Breast epithelium (tissue), 4 donors: ENCODE measurements at regions not wholly inside any gene's neighbourhood (a gene's known extent, or its start where the extent isn't known, plus 50 kb on each side); places are given as distances from the start of the nearest gene placed in this dataset.

Source experiments
- DNase-seq, 2 donors: peaks; one replicate each; pipeline ENCODE4 v3.0.0-alpha.2; 2019; ENCODE audit warnings: low spot score in 2 of 2
- H3K27ac ChIP-seq, 2 donors: fragments of 200-600 bp; sonication (generic) in 1 of 2; one replicate each; pipeline ENCODE4 v1.5.1; 2016 to 2019; ENCODE audit warnings: mild to moderate bottlenecking in 1 of 2
- H3K27me3 ChIP-seq, 2 donors: fragments of 200-600 bp; sonication (generic) in 1 of 2; one replicate each; pipeline versions ENCODE4 v1.5.1 to v1.6.0; 2017 to 2019; ENCODE audit warnings: control low read depth in 1 of 2, mild to moderate bottlenecking in 1 of 2
- H3K36me3 ChIP-seq: fragments of 200-600 bp; one replicate; pipeline ENCODE4 v1.5.1; 2019
- H3K4me1 ChIP-seq, 2 donors: fragments of 200-600 bp; sonication (generic); one replicate each; pipeline ENCODE4 v1.5.1; 2016 to 2019; ENCODE audit warnings: control low read depth in 1 of 2
- H3K4me3 ChIP-seq, 3 donors: fragments of 200-600 bp; sonication (generic); 1 replicate in 2 of 3; 2 replicates in 1 of 3; pipeline ENCODE4 v1.5.1; 2016 to 2019; ENCODE audit warnings: mild to moderate bottlenecking in 3 of 3, moderate library complexity in 2 of 3
- H3K9me3 ChIP-seq, 2 donors: fragments of 200-600 bp; sonication (generic) in 1 of 2; one replicate each; pipeline ENCODE4 v1.5.1; 2016 to 2019; ENCODE audit warnings: control low read depth in 1 of 2
- CTCF ChIP-seq, 3 donors: fragments of 450-650 bp; IDR thresholded peaks; one replicate each; pipeline ENCODE4 v1.5.1; 2016 to 2017; ENCODE audit warnings: antibody characterized with exemption in 3 of 3, mild to moderate bottlenecking in 3 of 3, moderate library complexity in 3 of 3
- POLR2A ChIP-seq: fragments of 450-650 bp; IDR thresholded peaks from one replicate; pipeline ENCODE4 v1.6.1; 2016; ENCODE audit warnings: antibody characterized with exemption, mild to moderate bottlenecking, moderate library complexity
- POLR2AphosphoS5 ChIP-seq, 3 donors: sonication (generic); formaldehyde crosslinking; IDR thresholded peaks; one replicate each; pipeline ENCODE4 v1.6.1; 2017; ENCODE audit warnings: antibody characterized with exemption in 3 of 3
- intact Hi-C: fragments of 100-400 bp; cut with DNase I; formaldehyde crosslinking; loops from one replicate; pipeline ENCODE4 v1.15.1; 2023; ENCODE audit warnings: low total_unique reads

- Histone ChIP-seq H3K4me3 (no peak overlapping the region), H3K27me3 (no peaks in the 10 kb centered on the region), H3K27ac (no peak overlapping the region), H3K4me1 (no peaks in the 10 kb centered on the region), H3K36me3 (no peaks in the 10 kb centered on the region), H3K9me3 (no peaks in the 10 kb centered on the region)
- no peak for DNase-seq
- intact Hi-C loops, result no loop called here
- no peak for TF ChIP-seq POLR2AphosphoS5 (IDR thresholded peaks at IDR 0.05)
- TF ChIP-seq POLR2A, result no peak
Observed at GRCh38 chr7:124457841-124458240, 307.8 kb downstream of the GPR37 start.

GRCh38 chr7:124456286-124456685 is 309.3 kb downstream of the GPR37 start:
- TF ChIP-seq POLR2A (no peak), CTCF (IDR thresholded peaks at IDR 0.05) (no peak), POLR2AphosphoS5 (IDR thresholded peaks at IDR 0.05) (no peak)
- H3K27ac ChIP-seq, result no peak overlapping the region
- no peak overlapping the region for H3K4me3 ChIP-seq
- no peaks in the 10 kb centered on the region for H3K36me3 ChIP-seq
- H3K9me3 ChIP-seq, result no peaks in the 10 kb centered on the region
- no peaks in the 10 kb centered on the region for H3K4me1 ChIP-seq
- DNase-seq, result no peak
- no peaks in the 10 kb centered on the region for H3K27me3 ChIP-seq
- intact Hi-C loops, result no loop called here

- Histone ChIP-seq H3K9me3 (no peaks in the 10 kb centered on the region), H3K36me3 (no peaks in the 10 kb centered on the region), H3K27me3 (no peaks in the 10 kb centered on the region), H3K4me3 (no peak overlapping the region), H3K4me1 (no peaks in the 10 kb centered on the region), H3K27ac (no peak overlapping the region)
- no peak for TF ChIP-seq CTCF (IDR thresholded peaks at IDR 0.05)
- no peak for TF ChIP-seq POLR2A
- no peak for TF ChIP-seq POLR2AphosphoS5 (IDR thresholded peaks at IDR 0.05)
- intact Hi-C loops, result no loop called here
- no peak for DNase-seq
Observed at GRCh38 chr7:124452186-124452585, 313.4 kb downstream of the GPR37 start.

- no peak overlapping the region for H3K4me3 ChIP-seq
- intact Hi-C loops, result no loop called here
- no peak for TF ChIP-seq CTCF (IDR thresholded peaks at IDR 0.05)
- TF ChIP-seq POLR2AphosphoS5 (IDR thresholded peaks at IDR 0.05), result no peak
- no peak for TF ChIP-seq POLR2A
Observed at GRCh38 chr7:124449896-124450295, 315.7 kb downstream of the GPR37 start.

GRCh38 chr7:124444696-124445480 is 320.7 kb downstream of the GPR37 start:
- no peaks in the 10 kb centered on the region for H3K36me3 ChIP-seq
- TF ChIP-seq POLR2A, result no peak
- no peak for TF ChIP-seq CTCF (IDR thresholded peaks at IDR 0.05)
- no peak for TF ChIP-seq POLR2AphosphoS5 (IDR thresholded peaks at IDR 0.05)
- intact Hi-C loops, result no loop called here
- no peaks in the 10 kb centered on the region for H3K9me3 ChIP-seq
- no peak overlapping the region for H3K4me3 ChIP-seq
- H3K4me1 ChIP-seq, result no peaks in the 10 kb centered on the region
- no peaks in the 10 kb centered on the region for H3K27me3 ChIP-seq
- no peak overlapping the region for H3K27ac ChIP-seq
- no peak for DNase-seq

More at GRCh38 chr7:124449896-124450295, 315.7 kb downstream of the GPR37 start:
- no peaks in the 10 kb centered on the region for H3K27me3 ChIP-seq
- no peak for DNase-seq
- no peak overlapping the region for H3K27ac ChIP-seq
- H3K9me3 ChIP-seq, result no peaks in the 10 kb centered on the region
- no peaks in the 10 kb centered on the region for H3K36me3 ChIP-seq
- no peaks in the 10 kb centered on the region for H3K4me1 ChIP-seq
